HepG2 (cell line): ENCODE measurements at regions not wholly inside any gene's neighbourhood (a gene's known extent, or its start where the extent isn't known, plus 50 kb on each side); places are given as distances from the start of the nearest gene placed in this dataset.

Source experiments
- EZH2 ChIP-seq: conservative IDR thresholded peaks from 2 replicates; pipeline ENCODE4 v1.6.1; 2012; ENCODE audit warnings: mild to moderate bottlenecking, low read depth, low read length, moderate library complexity
- KDM6A ChIP-seq: IDR thresholded peaks from 2 replicates; pipeline ENCODE4 v1.6.1; 2016; ENCODE audit warnings: low read depth
- NFE2L1 ChIP-seq: sonication (generic); formaldehyde crosslinking; IDR thresholded peaks from 2 replicates; pipeline ENCODE4 v1.4.0; 2020; ENCODE audit warnings: missing genetic modification reagents, mild to moderate bottlenecking, borderline replicate concordance
- RELA ChIP-seq: sonication (generic); formaldehyde crosslinking; IDR thresholded peaks from 2 replicates; pipeline ENCODE4 v1.4.0; 2020; ENCODE audit warnings: missing genetic modification reagents
- SIN3A ChIP-seq: IDR thresholded peaks from 2 replicates; pipeline ENCODE4 v1.6.1; 2011; ENCODE audit warnings: low read depth, mild to moderate bottlenecking, control low read depth, low read length, borderline replicate concordance
- SP1 ChIP-seq, 2 experiments: fragments of 450-650 bp in 1 of 2; sonication (generic) in 1 of 2; formaldehyde crosslinking in 1 of 2; IDR thresholded peaks; 2 replicates each; pipeline versions ENCODE4 v1.4.0 to v1.6.1; 2016 to 2020; ENCODE audit warnings: missing genetic modification reagents in 1 of 2
- TRIM24 ChIP-seq: sonication (generic); formaldehyde crosslinking; IDR thresholded peaks from 2 replicates; pipeline ENCODE4 v1.8.0; 2022; ENCODE audit warnings: mild to moderate bottlenecking, missing genetic modification reagents
- ZNF235 ChIP-seq: sonication (generic); formaldehyde crosslinking; IDR thresholded peaks from 2 replicates; pipeline ENCODE4 v1.8.1; 2023; ENCODE audit warnings: mild to moderate bottlenecking, missing genetic modification reagents, borderline replicate concordance
- ZNF589 ChIP-seq: sonication (generic); formaldehyde crosslinking; conservative IDR thresholded peaks from 2 replicates; pipeline ENCODE4 v1.8.0; 2022; ENCODE audit warnings: mild to moderate bottlenecking, moderate library complexity, missing genetic modification reagents
- ZSCAN31 ChIP-seq: sonication (generic); formaldehyde crosslinking; IDR thresholded peaks from 2 replicates; pipeline ENCODE4 v1.5.0; 2020; ENCODE audit warnings: low read depth, mild to moderate bottlenecking, missing genetic modification reagents
- TF ChIP-seq, protein P1 (sequence below): sonication (generic); formaldehyde crosslinking; IDR thresholded peaks from 2 replicates; pipeline ENCODE4 v1.5.0; 2020; ENCODE audit warnings: mild to moderate bottlenecking, missing genetic modification reagents, moderate library complexity
- TF ChIP-seq, protein P2 (sequence below), 2 experiments: sonication (generic) in 1 of 2; formaldehyde crosslinking in 1 of 2; IDR thresholded peaks; 2 replicates each; pipeline versions ENCODE4 v1.5.1 to v1.6.1; 2011 to 2020; ENCODE audit warnings: borderline replicate concordance in 1 of 2, low read depth in 1 of 2, low read length in 1 of 2, mild to moderate bottlenecking in 1 of 2, missing genetic modification reagents in 1 of 2, moderate library complexity in 1 of 2
- TF ChIP-seq, protein P3 (sequence below): sonication (generic); formaldehyde crosslinking; conservative IDR thresholded peaks from 2 replicates; pipeline ENCODE4 v1.8.0; 2022; ENCODE audit warnings: low read depth, missing genetic modification reagents

DNA sequence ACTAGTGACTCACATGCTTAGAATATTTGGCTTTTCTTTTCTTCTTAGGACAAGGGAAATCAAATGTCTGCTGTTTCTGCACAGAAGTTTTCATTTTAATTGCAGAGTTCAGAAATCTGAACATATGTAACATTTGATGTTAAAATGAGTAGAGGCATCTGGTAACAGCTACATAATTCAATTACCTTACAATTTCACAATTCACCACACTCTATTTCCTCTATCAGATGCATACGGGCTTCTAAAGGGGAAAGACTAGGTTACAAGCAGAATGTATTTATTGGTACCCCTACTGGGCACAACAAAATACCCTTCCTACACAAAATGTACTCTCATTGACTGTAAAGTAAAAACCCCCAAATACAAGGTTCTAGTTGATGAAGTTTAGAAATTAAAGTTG is 176.0 kb downstream of the SOX2 start:
- TF ChIP-seq TRIM24 (CRISPR knock-in tag) (no peak), NFE2L1 (CRISPR knock-in tag) (no peak), EZH2 (no peak), ZNF235 (CRISPR knock-in tag) (no peak), ZNF589 (CRISPR knock-in tag) (no peak), RELA (CRISPR knock-in tag) (no peak), ZSCAN31 (CRISPR knock-in tag) (no peak), KDM6A (CRISPR knock-in tag) (no peak), SP1 (IDR thresholded peaks at IDR 0.05) (no peak), SP1 (CRISPR knock-in tag; IDR thresholded peaks at IDR 0.05) (no peak), SIN3A (no peak)
- TF ChIP-seq, protein P1, sequence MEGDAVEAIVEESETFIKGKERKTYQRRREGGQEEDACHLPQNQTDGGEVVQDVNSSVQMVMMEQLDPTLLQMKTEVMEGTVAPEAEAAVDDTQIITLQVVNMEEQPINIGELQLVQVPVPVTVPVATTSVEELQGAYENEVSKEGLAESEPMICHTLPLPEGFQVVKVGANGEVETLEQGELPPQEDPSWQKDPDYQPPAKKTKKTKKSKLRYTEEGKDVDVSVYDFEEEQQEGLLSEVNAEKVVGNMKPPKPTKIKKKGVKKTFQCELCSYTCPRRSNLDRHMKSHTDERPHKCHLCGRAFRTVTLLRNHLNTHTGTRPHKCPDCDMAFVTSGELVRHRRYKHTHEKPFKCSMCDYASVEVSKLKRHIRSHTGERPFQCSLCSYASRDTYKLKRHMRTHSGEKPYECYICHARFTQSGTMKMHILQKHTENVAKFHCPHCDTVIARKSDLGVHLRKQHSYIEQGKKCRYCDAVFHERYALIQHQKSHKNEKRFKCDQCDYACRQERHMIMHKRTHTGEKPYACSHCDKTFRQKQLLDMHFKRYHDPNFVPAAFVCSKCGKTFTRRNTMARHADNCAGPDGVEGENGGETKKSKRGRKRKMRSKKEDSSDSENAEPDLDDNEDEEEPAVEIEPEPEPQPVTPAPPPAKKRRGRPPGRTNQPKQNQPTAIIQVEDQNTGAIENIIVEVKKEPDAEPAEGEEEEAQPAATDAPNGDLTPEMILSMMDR (CRISPR knock-in tag), result no peak
- TF ChIP-seq, protein P2, sequence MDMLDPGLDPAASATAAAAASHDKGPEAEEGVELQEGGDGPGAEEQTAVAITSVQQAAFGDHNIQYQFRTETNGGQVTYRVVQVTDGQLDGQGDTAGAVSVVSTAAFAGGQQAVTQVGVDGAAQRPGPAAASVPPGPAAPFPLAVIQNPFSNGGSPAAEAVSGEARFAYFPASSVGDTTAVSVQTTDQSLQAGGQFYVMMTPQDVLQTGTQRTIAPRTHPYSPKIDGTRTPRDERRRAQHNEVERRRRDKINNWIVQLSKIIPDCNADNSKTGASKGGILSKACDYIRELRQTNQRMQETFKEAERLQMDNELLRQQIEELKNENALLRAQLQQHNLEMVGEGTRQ (IDR thresholded peaks at IDR 0.05; ENCODE audit: low read depth, low read length), result no peak
- TF ChIP-seq, protein P2 (CRISPR knock-in tag; IDR thresholded peaks at IDR 0.05; ENCODE audit: borderline replicate concordance), result no peak
- TF ChIP-seq, protein P3, sequence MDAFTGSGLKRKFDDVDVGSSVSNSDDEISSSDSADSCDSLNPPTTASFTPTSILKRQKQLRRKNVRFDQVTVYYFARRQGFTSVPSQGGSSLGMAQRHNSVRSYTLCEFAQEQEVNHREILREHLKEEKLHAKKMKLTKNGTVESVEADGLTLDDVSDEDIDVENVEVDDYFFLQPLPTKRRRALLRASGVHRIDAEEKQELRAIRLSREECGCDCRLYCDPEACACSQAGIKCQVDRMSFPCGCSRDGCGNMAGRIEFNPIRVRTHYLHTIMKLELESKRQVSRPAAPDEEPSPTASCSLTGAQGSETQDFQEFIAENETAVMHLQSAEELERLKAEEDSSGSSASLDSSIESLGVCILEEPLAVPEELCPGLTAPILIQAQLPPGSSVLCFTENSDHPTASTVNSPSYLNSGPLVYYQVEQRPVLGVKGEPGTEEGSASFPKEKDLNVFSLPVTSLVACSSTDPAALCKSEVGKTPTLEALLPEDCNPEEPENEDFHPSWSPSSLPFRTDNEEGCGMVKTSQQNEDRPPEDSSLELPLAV (CRISPR knock-in tag), result no peak
